Hepatocyte (in vitro differentiated cells): ENCODE measurements at regions not wholly inside any gene's neighbourhood (a gene's known extent, or its start where the extent isn't known, plus 50 kb on each side); places are given as distances from the start of the nearest gene placed in this dataset.

ENCODE experiments used
- EZH2 ChIP-seq: fragments of 200-600 bp; sonication (generic); IDR thresholded peaks from 2 replicates; pipeline ENCODE4 v1.6.1; 2016; ENCODE audit warnings: antibody characterized with exemption, mild to moderate bottlenecking, borderline replicate concordance
- TF ChIP-seq, protein P1 (sequence below): fragments of 200-600 bp; sonication (generic); IDR thresholded peaks from 2 replicates; pipeline ENCODE4 v1.5.1; 2016; ENCODE audit warnings: antibody characterized with exemption, mild to moderate bottlenecking; ENCODE audit not compliant: poor library complexity

DNA sequence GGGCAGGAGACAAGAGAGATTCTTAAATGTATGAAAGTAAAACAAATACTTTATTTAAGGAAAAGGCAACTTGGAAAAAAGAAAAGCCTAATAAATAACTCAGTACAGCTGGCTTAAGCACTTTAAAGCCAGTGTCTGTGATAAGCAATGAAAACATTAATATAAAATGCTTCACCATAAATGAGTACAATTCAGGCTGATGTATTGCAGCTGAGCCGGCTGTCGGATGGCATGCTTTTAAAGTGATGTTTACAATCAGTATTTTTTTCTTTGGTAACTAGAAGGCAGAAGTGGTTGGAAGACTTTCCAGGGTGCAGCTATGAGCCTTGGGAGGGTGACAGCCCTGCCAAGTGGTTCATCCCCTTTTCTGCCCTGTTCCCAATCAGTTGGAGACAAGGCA is 58.7 kb upstream of the CELF4 start:
- TF ChIP-seq, protein P1, sequence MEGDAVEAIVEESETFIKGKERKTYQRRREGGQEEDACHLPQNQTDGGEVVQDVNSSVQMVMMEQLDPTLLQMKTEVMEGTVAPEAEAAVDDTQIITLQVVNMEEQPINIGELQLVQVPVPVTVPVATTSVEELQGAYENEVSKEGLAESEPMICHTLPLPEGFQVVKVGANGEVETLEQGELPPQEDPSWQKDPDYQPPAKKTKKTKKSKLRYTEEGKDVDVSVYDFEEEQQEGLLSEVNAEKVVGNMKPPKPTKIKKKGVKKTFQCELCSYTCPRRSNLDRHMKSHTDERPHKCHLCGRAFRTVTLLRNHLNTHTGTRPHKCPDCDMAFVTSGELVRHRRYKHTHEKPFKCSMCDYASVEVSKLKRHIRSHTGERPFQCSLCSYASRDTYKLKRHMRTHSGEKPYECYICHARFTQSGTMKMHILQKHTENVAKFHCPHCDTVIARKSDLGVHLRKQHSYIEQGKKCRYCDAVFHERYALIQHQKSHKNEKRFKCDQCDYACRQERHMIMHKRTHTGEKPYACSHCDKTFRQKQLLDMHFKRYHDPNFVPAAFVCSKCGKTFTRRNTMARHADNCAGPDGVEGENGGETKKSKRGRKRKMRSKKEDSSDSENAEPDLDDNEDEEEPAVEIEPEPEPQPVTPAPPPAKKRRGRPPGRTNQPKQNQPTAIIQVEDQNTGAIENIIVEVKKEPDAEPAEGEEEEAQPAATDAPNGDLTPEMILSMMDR = no peak
- no peak for TF ChIP-seq EZH2
